OCI-LY3 (cell line): ENCODE measurements at regions not wholly inside any gene's neighbourhood (a gene's known extent, or its start where the extent isn't known, plus 50 kb on each side); places are given as distances from the start of the nearest gene placed in this dataset.

Experiments
- H2AFZ ChIP-seq: fragments of 200-600, 300-600 bp; shearing (Covaris generic); 2 replicates; pipeline ENCODE4 v1.6.0; 2014; ENCODE audit warnings: antibody characterized with exemption, low read depth, low read length
- H3K27ac ChIP-seq: fragments of 200-600, 300-600 bp; sonication (generic); 2 replicates; pipeline ENCODE4 v1.5.1; 2014; ENCODE audit warnings: mild to moderate bottlenecking, low read length, moderate library complexity, mixed read lengths
- H3K27me3 ChIP-seq: fragments of 200-600, 300-600 bp; sonication (generic); 2 replicates; pipeline ENCODE4 v1.6.1; 2014; ENCODE audit warnings: low read depth, low read length, mixed read lengths
- H3K36me3 ChIP-seq: fragments of 200-600, 300-600 bp; sonication (generic); replicated peaks from 2 replicates; pipeline ENCODE3; 2014; ENCODE audit warnings: low read depth, low read length, mixed read lengths
- H3K4me1 ChIP-seq: fragments of 300-600, 200-600 bp; sonication (generic); 2 replicates; pipeline ENCODE4 v1.6.1; 2014; ENCODE audit warnings: low read length, mixed read lengths
- H3K4me2 ChIP-seq: fragments of 200-600, 300-600 bp; sonication (generic); 2 replicates; pipeline ENCODE4 v1.6.1; 2014; ENCODE audit warnings: low read length, mixed read lengths
- H3K4me3 ChIP-seq: fragments of 300-600, 200-600 bp; sonication (generic); 2 replicates; pipeline ENCODE4 v1.5.1; 2014; ENCODE audit warnings: antibody characterized with exemption, mild to moderate bottlenecking, low read length, moderate library complexity
- H3K79me2 ChIP-seq: fragments of 300-600, 200-600 bp; shearing (Covaris generic); 2 replicates; pipeline ENCODE4 v1.6.1; 2014; ENCODE audit warnings: mild to moderate bottlenecking, low read length, mixed read lengths
- H3K9ac ChIP-seq: fragments of 300-600, 200-600 bp; shearing (Covaris generic); 2 replicates; pipeline ENCODE4 v1.6.0; 2014; ENCODE audit warnings: mild to moderate bottlenecking, low read length, moderate library complexity
- H3K9me3 ChIP-seq: fragments of 200-600, 300-600 bp; shearing (Covaris generic); 2 replicates; pipeline ENCODE4 v1.6.1; 2014; ENCODE audit warnings: low read length, mixed read lengths; ENCODE audit not compliant: insufficient read depth
- H4K20me1 ChIP-seq: fragments of 200-600, 300-600 bp; sonication (generic); 2 replicates; pipeline ENCODE4 v1.6.1; 2016; ENCODE audit warnings: low read length, mixed read lengths; ENCODE audit not compliant: insufficient read depth
- EZH2phosphoT487 ChIP-seq: fragments of 200-600 bp; shearing (Covaris generic); IDR thresholded peaks from 2 replicates; pipeline ENCODE4 v1.6.1; 2018; ENCODE audit warnings: antibody characterized with exemption, mixed run types, low read depth
- TF ChIP-seq, protein P1 (sequence below): fragments of 200-600, 300-600 bp; sonication (generic); IDR thresholded peaks from 2 replicates; pipeline ENCODE4 v1.5.1; 2014; ENCODE audit warnings: antibody characterized with exemption, low read length, low read depth

DNA sequence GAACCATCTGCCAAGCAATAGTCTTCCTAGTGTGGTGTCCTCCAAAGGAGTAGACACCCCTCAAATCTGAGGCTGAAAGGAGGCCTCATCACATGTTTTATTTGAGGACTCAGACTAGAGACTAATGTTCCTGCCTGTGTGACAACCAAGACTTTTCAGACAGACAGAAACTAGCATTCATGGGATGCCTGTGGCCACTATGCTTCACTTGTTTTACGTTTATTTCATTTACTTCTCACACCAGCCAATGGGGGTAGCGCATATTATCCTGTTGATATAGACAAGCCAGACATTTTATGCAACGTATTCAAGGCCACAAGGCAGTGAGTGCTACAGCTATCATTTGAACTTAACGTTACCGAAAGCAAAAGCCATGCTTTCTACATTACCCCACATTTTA is 391.7 kb upstream of the HTR2A start:
- Histone ChIP-seq H3K79me2 (no peaks in the 10 kb centered on the region), H3K36me3 (no peaks in the 10 kb centered on the region), H3K4me2 (no peak overlapping the region), H3K9me3 (no peaks in the 10 kb centered on the region), H4K20me1 (no peaks in the 10 kb centered on the region), H3K27me3 (no peaks in the 10 kb centered on the region), H3K4me3 (no peak overlapping the region), H3K4me1 (no peaks in the 10 kb centered on the region), H3K9ac (no peak overlapping the region), H3K27ac (no peak overlapping the region), H2AFZ (no peak overlapping the region)
- TF ChIP-seq, protein P1, sequence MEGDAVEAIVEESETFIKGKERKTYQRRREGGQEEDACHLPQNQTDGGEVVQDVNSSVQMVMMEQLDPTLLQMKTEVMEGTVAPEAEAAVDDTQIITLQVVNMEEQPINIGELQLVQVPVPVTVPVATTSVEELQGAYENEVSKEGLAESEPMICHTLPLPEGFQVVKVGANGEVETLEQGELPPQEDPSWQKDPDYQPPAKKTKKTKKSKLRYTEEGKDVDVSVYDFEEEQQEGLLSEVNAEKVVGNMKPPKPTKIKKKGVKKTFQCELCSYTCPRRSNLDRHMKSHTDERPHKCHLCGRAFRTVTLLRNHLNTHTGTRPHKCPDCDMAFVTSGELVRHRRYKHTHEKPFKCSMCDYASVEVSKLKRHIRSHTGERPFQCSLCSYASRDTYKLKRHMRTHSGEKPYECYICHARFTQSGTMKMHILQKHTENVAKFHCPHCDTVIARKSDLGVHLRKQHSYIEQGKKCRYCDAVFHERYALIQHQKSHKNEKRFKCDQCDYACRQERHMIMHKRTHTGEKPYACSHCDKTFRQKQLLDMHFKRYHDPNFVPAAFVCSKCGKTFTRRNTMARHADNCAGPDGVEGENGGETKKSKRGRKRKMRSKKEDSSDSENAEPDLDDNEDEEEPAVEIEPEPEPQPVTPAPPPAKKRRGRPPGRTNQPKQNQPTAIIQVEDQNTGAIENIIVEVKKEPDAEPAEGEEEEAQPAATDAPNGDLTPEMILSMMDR, result no peak
- TF ChIP-seq EZH2phosphoT487, result no peak

DNA sequence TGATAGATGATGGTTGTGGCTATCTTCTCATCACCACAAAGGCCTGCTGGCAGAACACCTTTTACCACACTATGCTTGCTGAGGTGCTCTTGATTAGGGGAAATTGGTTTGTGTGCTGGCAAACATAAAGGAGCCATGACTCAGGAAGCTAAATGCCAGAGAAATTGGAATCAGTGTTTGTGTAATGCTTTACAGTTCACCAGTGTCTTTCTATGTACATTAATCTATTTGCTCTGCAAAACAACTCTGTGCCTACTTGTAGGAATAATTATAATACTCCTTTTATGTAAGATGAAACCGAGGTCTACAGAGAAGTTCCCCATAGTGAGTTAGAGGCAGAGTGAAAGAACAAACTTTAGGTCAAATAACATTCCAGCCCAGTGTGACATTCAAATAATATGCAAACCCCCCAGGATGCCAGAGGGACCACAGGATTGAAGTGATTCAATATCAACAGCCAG is 390.5 kb upstream of the HTR2A start:
- Histone ChIP-seq H3K9me3 (no peaks in the 10 kb centered on the region), H3K4me1 (no peaks in the 10 kb centered on the region), H3K27ac (no peak overlapping the region), H2AFZ (no peak overlapping the region), H3K4me3 (no peak overlapping the region), H4K20me1 (no peaks in the 10 kb centered on the region), H3K9ac (no peak overlapping the region), H3K27me3 (no peaks in the 10 kb centered on the region), H3K4me2 (no peak overlapping the region), H3K36me3 (no peaks in the 10 kb centered on the region), H3K79me2 (no peaks in the 10 kb centered on the region)
- no peak for TF ChIP-seq EZH2phosphoT487
- TF ChIP-seq, protein P1, result no peak

DNA sequence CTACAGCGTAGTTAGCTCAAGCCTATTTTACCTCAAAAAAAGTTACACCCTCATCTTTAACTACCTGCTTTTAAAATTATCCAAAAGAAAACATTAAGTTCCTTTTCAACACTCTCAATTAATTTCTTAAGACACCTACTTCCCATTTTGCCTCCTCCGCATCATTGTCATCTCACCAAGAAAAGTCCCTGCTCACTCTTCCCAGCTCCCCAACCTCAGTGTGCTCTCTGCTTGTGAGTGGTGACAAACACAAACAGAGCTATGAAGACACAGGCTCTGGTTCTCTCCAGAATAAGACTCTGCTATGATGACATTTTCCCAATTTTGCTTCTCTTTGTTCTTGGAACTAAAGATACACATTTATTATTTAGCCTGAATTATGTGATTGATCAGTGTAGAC is 385.1 kb upstream of the HTR2A start:
- Histone ChIP-seq H3K9ac (no peak overlapping the region), H3K9me3 (no peaks in the 10 kb centered on the region), H2AFZ (no peak overlapping the region), H3K79me2 (no peaks in the 10 kb centered on the region), H4K20me1 (no peaks in the 10 kb centered on the region), H3K27ac (no peak overlapping the region), H3K4me2 (no peak overlapping the region), H3K4me3 (no peak overlapping the region), H3K27me3 (no peaks in the 10 kb centered on the region), H3K36me3 (no peaks in the 10 kb centered on the region), H3K4me1 (no peaks in the 10 kb centered on the region)
- TF ChIP-seq EZH2phosphoT487, result no peak
- TF ChIP-seq, protein P1, result no peak

DNA sequence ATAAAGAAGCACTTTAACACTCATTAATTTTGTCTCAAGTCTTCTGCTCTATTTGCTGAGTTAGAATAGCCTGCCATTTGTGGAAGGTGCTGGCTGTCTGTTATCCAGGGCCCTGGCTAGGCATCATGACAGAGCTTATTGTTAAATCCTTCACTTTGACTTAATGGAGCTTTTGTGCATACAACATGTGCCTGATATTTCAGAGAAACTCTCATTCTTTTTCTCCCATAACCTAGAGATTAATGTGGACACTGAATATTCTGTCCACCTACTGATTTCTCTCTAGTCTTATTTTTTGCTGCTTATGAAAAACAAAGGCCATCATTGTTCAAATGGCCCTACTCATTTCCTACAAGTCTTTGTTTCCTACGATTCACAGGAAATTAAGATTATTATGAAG is 383.1 kb upstream of the HTR2A start:
- Histone ChIP-seq H3K27ac (no peak overlapping the region), H3K27me3 (no peaks in the 10 kb centered on the region), H3K36me3 (no peaks in the 10 kb centered on the region), H3K4me3 (no peak overlapping the region), H3K9me3 (no peaks in the 10 kb centered on the region), H3K79me2 (no peaks in the 10 kb centered on the region), H3K9ac (no peak overlapping the region), H4K20me1 (no peaks in the 10 kb centered on the region), H2AFZ (no peak overlapping the region), H3K4me2 (no peak overlapping the region), H3K4me1 (no peaks in the 10 kb centered on the region)
- TF ChIP-seq, protein P1, result no peak
- no peak for TF ChIP-seq EZH2phosphoT487
